HG03439 (cell line): ENCODE measurements at regions not wholly inside any gene's neighbourhood (a gene's known extent, or its start where the extent isn't known, plus 50 kb on each side); places are given as distances from the start of the nearest gene placed in this dataset.

ENCODE experiments used
- ATAC-seq: cut with Tn5 transposase; IDR thresholded peaks from one replicate; pipeline ENCODE4 v1.9.1; 2021; ENCODE audit warnings: mild to moderate bottlenecking, moderate library complexity; ENCODE audit not compliant: unreplicated experiment

DNA sequence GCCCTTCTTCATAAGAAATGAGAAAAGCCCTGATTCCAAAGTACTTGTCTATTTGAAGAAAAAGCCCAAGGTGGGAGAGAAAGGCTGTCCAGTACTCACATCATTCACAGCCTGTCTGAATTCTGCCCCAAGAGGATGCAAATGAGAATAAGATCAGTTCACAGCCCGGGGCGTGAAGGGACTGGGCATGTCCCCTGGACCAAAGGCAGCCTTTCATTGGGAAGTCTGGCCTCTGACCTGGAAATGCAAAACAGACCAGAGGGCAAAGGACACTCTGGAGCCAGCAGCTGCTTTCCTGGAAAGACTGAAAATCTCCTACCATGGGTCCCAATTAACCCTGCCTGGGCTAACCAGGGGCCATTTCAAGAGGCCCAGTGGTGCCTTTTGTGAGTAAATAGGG is 191.2 kb upstream of the PELI2 start:
- no peak for ATAC-seq

DNA sequence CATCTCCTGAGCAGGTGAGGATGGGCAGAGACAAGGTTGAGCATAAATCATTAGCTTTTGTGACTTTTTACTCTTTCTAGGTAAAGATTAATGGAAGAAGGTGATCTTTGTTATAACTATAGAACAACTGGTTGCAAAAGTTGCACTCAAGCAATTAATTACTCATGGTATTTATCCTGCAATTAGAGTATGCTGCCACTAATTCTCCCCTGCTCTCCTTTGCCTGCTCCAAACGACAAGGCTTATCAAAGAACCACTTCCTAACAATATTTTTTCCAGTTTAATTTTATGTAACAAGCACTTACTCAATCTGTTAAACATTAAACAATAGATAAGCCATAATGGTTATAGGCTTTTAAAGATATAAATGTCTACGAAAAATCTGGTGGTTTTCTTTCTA is 189.9 kb upstream of the PELI2 start:
- ATAC-seq = no peak

DNA sequence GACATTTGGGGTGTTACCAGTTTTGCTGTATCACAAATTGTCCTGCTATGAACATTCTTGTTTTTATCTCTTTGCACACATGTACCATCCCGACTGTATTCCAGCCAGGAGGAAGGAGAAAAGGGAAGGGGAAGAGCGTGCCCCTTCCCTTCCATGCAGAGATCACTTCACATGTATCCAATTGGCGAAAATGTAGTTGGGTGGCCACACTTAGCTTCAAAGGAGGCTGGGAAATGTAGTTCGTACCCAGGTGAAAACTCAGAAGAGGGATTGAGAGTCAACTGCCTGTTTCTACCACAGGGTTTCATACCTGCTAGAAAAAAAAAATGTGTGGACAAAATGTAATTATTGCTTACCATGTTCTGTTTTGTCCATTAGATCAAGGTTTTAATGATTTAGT is 189.1 kb upstream of the PELI2 start:
- no peak for ATAC-seq

DNA sequence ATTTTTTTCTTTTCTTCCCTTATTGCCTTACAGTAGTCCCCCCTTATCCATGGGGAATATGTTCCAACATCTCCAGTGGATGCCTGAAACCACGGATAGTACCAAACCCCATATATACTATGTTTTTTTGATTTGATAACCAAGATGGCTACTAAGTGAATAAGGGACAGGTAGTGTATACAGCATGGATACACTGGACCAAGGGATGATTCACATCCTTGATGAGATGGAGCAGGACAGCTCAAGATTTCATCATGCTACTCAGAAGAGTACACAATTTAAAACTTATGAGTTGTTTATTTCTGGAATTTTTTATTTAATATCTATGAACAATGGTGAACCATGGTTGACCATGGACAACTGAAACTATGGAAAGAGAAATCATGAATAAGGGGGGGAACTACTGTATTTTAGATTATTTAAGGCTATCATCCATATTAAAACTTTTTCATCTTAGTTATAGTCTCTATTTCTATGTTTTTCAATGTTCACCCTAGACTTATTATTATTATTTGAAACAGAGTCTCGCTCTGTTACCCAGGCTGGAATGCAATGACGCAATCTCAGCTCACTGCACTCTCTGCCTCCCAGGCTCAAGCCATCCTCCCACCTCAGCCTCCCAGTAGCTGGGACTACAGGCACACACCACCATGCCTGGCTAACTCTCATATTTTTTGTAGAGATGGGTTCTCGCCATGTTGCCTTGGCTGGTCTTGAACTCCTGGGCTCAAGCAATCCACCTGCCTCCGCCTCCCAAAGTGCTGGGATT is 188.0 kb upstream of the PELI2 start:
- no peak for ATAC-seq

DNA sequence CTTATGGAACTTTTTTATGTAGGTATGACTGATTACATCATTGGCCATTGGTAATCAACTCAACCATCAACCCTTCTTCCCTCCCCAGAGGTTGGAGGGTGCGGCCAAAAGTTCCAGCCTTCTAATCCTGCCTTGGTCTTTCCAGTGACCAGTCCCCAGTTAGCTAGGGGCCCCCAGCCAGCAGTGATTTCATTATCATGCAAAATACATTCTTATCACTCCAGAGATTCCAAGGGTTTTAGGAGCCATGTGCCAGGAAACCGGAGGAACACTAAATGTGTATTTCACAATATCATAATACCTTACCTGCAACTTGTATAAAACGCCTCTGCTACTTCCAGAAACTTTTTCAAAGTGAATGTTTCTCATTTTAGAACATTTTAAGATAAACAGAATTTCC is 181.5 kb upstream of the PELI2 start:
- ATAC-seq = no peak

DNA sequence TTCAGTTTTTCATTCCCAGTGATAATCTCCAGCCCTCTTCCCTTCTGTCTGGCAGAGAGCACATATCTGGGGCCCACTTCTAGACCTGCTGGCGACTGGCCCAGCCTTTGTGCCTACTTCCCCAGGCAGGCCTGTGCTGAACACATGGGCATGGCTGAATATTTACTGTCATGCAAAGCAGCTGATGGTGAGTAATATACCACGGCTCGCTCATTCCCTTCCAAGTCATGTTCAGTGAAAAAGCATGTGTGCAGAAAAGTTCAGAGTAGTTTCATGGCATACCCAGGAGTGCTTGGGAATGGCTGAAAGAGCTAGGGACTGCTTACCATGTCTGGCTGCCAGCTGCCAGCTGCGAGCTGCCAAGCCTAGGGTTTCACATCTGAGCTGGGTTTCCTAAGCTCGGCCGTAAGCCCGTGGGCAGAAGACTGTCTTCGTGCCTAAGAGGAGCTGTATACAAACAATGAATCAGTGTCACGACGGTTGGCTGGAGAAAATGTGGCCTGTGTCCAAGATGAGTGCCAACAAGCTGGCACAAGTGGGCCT is 179.9 kb upstream of the PELI2 start:
- no peak for ATAC-seq

DNA sequence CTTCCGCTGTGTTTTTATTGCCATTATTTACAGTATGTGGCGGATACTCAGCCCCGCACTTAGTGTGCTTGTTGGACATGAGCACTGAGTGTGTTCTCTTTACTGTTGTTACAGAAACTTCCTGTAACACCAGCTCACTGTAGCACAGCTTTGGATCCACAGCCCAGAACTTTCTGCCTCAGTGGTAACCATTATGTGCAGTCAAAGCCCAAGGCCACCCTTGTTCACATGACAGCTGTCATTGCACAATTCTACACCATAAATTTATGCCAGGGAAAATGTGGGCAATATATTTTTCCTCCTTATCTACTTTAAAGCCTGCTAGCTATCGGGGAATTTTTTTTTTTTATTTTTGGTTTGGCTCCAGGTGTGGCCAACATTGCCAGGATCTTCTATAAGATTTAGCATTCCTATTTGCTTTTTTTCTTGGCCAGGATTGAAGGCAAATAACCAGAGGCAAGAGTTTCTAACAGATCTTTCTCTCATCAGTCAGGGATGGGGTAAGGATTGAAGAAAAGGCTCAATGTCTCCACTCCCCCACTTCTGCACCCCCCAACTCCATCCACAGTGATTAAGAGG is 176.0 kb upstream of the PELI2 start:
- ATAC-seq = no peak

DNA sequence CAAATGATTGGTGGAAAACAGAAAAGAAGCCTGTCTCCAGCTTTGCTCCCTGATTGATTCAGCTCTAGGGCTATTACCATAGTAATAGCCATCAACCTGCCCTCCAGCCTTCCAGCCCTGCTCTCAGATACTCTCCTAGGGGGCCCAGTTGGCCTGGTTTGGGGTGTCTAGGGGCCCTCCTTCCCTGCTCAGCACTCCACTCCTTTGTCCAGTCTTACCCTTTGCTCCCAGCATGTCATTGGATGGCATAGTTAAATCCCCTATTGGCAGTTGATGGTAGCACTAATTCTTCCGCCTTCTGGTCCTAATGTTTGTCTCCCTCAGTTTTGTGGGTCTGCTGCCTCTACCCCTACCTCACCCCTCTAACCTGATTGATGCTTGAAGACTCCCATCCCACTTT is 175.4 kb upstream of the PELI2 start:
- ATAC-seq = no peak

DNA sequence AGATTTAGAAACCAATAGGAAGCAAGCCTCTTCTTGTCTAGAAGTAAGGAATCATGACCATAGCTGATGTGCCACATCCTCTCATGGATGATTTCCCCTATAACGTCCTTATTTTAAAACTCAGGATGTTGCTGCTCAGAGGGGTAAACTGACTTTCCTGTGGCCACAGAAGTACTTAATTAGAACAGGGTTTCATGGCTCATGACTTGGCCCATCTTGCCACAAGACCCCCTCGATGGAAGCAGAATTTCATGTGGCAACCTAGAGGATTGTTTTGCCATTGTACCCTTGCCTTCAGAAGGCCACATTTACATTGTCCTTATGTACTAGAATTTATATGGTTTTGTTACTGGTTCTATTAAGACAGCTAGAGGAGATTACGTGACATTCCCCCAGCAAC is 173.5 kb upstream of the PELI2 start:
- ATAC-seq = no peak

DNA sequence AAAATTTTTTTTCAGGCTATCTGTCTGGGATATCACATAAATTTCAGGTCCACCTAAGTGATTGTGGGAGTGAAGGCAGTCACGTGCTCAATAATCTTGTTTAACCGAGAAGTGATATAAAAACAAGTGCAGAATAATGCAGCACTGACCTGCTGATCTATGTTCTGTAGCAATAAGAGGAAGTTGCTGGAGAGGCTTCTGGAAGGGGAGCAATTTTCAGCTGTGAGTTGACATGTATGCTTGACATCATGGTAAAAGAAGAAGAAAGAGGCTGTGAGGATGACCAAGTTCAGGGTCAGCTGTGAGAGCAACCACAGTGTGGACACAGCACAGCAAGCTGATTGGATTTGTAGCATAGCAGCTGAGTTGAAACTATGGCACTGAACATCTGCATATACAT is 172.0 kb upstream of the PELI2 start:
- ATAC-seq = no peak

DNA sequence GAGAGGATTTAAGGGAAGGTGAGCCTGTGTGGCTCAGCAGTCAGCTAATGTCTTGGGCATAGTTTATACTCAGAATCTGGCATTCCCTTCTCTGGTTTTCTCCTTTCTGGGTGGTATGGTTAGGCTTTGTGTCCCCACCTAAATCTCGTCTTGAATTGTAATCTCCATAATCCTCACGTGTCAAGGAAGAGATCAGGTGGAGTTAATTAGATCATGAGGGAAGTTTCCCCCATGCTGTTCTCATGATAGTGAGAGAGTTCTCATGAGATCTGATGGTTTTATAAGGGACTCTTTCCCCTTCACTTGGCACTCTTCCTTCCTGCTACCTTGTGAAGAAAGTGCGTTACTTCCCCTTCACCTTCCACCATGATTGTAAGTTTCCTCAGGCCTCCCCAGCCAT is 169.8 kb upstream of the PELI2 start:
- ATAC-seq = no peak

DNA sequence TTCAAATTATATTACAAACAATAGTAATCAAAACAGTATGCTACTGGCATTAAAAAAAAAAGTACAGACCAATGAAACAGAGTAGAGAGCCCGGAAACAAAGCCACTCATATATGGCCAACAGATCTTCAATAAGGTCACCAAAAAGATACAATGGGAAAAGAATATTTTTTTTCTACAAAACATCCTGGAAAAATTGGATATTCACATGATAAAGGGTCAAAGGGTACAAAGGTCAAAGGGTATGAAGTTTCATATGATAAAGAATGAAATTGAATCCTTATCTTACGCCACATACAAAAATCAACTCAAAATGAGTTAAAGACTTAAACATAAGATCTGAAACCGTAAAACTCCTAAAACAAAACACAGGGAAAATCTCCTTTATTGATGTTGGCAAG is 168.5 kb upstream of the PELI2 start:
- ATAC-seq = no peak

DNA sequence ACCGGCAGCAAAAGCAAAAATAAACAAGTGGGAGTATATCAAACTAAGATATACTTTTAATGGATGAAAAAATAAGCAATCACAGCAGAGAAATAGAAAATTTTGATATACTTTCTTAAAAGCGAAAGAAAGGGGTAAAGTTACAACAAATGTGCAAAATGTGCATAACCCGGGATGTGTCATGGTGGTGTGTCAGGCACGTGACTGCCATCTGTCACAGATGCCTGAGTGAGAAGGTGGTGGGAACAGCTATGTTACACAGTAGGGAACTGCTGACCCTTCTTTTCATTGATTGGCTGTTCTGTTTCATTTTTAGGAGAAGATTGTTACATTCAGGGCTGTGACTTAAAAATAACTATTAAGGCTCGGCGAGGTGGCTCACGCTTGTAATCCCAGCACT is 168.1 kb upstream of the PELI2 start:
- no peak for ATAC-seq

DNA sequence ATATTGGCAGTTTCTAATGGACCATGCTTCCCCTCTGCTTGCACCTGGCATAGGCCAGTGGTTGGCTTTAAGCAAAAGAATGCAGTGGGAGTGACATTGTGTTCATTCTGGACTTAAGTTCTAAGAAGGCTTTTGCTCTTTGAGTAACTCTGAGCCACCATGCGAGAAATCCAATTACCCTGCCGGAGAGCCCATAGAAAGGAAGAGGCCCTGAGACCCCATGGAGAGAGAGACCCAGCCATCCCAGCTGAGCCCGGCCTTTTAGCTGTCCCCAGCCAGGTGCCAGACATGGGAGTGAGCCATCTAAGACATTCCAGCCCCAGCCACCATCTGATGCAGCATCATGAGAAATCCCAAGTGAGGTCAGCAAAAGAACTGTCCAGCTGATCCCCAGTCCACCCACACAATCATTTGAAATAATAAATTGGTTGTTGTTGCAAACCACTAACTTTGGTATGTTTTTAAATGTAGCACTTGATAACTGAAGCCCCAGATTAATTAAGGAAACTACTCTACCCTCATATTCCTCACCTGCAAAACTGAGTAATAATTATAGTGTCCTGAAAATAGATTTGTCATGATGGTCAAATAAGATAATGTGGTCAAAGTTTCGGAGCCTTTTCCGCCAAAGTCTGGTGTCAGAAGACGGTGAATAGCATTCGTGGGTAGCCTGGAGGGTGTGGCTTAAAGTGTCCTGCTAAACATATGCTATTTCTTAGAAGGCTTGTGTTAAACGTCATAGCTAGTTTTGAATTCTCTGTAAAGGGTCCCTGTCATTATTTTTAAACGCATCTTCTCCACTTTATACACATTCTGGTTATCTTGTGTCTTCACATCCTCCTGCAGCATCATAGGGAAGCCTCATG is 166.6 kb upstream of the PELI2 start:
- ATAC-seq = no peak

DNA sequence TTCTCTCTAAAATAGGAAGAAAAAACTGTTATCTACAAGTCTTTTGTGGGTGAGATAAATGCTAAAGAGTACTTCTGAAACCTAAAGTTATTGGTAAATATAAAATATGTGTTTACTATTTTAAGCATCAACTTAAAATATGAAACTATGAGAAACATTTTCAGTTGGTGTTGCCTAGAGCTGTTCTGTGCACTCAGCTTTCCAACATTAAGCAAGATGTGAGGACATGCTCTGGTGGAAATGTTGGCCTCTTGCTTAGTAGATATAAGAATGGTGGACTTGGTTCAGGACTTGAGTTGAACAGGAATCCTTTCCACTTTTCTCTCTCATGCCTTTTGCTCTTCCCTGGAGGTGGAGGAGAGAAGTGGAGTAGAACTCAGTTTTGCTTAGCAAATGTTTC is 164.1 kb upstream of the PELI2 start:
- ATAC-seq = no peak

DNA sequence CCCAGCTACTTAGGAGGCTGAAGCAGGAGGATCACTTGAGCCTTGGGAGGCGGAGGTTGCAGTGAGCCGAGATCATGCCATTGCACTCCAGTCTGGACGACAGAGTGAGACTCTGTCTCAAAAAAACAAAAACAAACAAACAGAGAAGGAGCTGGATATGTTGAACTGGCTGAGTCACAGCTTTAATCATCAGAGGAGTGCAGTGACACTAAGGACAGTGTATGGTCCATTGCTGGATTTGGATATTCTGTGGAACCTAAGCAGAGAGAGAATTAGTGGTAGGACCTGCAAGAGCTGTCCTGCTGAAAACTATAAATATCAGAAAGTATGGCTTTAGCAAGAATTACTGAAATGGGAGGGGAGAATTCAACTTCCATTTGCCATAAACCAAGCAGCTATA is 163.0 kb upstream of the PELI2 start:
- no peak for ATAC-seq

DNA sequence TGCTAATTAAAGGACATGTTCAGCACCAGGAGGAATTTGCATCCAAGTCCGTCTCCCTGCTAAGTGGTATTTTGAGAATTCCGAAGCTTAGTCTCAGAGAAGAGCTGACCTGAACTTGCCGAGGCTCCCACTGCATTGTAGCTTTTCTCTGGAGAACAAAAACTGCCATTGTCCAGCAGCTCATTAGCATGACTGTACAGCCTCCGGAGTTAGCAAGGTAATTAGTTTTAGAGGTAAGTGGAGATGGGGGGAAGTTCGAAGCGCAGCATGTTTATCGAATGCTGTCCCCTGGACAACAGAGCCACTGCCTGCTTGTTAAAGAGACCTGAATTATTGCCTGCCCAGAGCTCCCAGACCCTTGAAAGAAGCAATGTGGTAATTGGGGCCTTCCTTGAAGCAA is 160.3 kb upstream of the PELI2 start:
- ATAC-seq = no peak

DNA sequence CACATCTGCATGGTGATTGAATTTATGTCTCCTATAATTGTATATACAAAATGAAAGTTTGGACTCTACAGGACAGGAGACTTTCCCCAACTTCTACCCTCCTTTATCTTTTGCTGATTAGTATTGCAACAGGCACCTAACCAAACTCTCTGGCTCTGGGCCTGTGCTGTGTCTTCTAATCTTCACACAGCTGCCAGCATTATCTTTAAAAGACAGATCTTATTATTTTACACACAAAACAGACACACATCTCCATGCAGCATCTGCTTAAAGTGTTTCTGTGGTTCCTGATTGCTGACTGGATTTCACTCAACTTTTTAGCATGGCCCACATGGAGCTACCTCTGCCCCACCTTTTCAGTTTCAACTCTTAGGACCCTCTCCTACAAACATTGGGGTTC is 154.9 kb upstream of the PELI2 start:
- no peak for ATAC-seq

DNA sequence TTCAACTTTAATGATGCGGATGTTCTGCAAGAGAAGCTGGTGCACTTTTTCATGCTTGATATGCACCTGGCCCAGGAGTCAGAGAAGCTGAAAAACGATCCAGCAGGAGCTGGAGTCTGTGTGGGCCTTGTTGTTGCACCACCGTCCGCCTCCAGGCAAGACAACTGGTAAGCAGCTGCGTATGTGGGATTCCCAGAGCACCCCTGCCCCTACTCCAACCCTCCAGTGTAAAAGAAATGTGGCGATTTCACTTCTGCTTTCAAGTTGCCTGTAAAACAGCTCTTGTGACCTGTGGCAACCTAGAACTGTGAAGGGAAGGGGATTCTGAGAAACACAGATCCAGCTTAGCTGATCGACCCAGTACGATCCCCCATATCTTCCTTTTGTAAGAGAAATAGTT is 154.1 kb upstream of the PELI2 start:
- ATAC-seq = no peak

DNA sequence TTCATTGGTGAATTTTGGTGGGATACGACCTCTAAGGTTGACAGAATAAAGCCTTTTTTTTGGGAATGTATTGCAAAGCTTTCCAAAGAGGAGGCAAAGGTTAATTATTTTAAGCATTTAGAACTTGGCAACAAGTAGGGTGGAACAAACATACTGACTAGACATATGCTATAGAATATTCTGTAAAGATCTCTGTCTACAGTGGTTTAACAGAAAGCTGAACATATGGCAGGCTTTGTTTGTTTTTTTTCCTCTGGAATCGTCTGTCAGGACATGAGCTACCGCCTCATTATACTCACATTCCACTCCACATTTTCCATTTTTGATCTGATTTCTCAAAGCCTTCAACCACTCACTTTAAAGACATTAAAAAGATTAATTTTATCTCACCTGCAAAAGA is 153.4 kb upstream of the PELI2 start:
- ATAC-seq = no peak

DNA sequence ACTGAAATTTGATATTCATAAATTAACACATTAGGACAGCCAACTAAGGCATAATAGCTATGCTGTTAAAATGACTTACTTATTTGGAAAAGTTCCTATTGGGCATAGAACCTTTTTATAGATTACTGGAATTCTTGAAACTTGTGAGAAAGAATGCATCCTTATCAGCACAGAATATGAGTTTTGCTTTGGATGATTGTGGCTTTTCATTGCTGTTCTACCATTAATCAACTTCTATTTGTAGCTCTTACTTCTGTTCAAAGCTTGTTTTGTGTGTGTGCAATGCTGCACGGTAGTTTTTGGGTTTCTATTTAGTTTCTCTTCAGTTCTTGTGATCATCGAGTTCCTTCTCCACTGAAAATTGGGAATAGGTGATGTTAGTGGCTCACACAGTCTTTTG is 152.4 kb upstream of the PELI2 start:
- no peak for ATAC-seq

DNA sequence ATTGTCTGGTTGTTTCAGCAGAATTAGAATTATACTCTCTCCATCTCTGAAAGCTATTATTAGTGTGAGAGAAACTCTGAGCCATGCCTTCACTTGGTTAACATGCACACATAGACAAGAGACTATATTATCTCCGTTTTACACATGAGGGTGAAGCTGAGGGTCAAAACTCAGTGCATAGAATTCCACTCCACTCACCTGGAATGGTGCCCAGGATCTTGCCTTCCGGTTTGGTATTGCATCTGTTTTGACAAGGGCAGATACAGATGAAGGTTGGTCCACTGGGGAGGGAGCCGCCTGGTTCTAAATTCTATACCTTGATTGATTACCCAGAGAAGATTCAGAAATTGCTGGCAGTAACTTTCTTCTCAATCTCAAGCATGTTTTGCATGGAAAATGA is 149.5 kb upstream of the PELI2 start:
- no peak for ATAC-seq
